LNCAP (cell line): ENCODE measurements at regions not wholly inside any gene's neighbourhood (a gene's known extent, or its start where the extent isn't known, plus 50 kb on each side); places are given as distances from the start of the nearest gene placed in this dataset.

Experiments used
- CTCF ChIP-seq: fragments of 450-650 bp; IDR thresholded peaks from 2 replicates; pipeline ENCODE4 v1.5.1; 2017; ENCODE audit warnings: mild to moderate bottlenecking

- TF ChIP-seq CTCF = no peak
Observed at GRCh38 chrX:45352611-45353010, 151.9 kb upstream of the DIPK2B start.

- TF ChIP-seq CTCF = no peak
Observed at GRCh38 chrX:45351478-45351877, 150.8 kb upstream of the DIPK2B start.

- no peak for TF ChIP-seq CTCF
Observed at GRCh38 chrX:45348296-45348695, 147.6 kb upstream of the DIPK2B start.

GRCh38 chrX:45347877-45348276 is 147.2 kb upstream of the DIPK2B start:
- TF ChIP-seq CTCF = no peak

GRCh38 chrX:45344594-45344993 is 143.9 kb upstream of the DIPK2B start:
- no peak for TF ChIP-seq CTCF

GRCh38 chrX:45329217-45329616 is 128.5 kb upstream of the DIPK2B start:
- TF ChIP-seq CTCF = no peak

- TF ChIP-seq CTCF = no peak
Observed at GRCh38 chrX:45324941-45325340, 124.3 kb upstream of the DIPK2B start.

- TF ChIP-seq CTCF = no peak
Observed at GRCh38 chrX:45323387-45323786, 122.7 kb upstream of the DIPK2B start.
